ENCODE measurements at regions not wholly inside any gene's neighbourhood (a gene's known extent, or its start where the extent isn't known, plus 50 kb on each side); places are given as distances from the start of the nearest gene placed in this dataset.

DNA sequence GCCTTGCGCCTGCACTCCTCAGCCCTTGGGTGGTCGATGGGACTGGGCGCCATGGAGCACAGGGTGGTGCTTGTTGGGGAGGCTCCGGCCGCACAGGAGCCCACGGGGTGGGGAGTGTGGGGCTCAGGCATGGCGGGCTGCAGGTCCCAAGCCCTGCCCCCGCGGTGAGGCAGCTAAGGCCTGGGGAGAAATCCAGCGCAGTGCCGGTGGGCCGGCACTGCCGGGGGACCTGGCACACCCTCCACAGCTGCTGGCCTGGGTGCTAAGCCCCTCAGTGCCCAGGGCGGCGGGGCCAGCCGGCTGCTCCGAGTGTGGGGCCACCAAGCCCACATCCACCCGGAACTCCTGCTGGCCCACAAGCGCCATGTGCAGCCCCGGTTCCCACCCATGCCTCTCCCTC is 358.8 kb upstream of the RIOK2 start:
- no peaks in the 10 kb centered on the region for H3K36me3 ChIP-seq (ENCODE audit: control insufficient read depth in 2 of 2, insufficient read depth in 2 of 2, low read length in 1 of 2)
- 99% methylated on average over 20 of the region's 20 CpGs for WGBS
- H3K9me3 ChIP-seq (ENCODE audit: control insufficient read depth in 2 of 2, insufficient read depth in 1 of 2, low read length in 1 of 2): no peaks in the 10 kb centered on the region
- H3K27ac ChIP-seq (ENCODE audit: low read depth in 1 of 2, low read length in 1 of 2): no peak overlapping the region
- DNase-seq (ENCODE audit: low read depth in 6 of 9, low spot score in 9 of 9): no peak
- H3K4me1 ChIP-seq (ENCODE audit: control insufficient read depth in 2 of 2, insufficient read depth in 2 of 2, low read length in 2 of 2): no peaks in the 10 kb centered on the region
- H3K4me3 ChIP-seq (ENCODE audit: low read length in 2 of 2): no peak overlapping the region
- no peaks in the 10 kb centered on the region for H3K27me3 ChIP-seq (ENCODE audit: control insufficient read depth in 2 of 2, insufficient read depth in 1 of 2, low read length in 1 of 2)

DNA sequence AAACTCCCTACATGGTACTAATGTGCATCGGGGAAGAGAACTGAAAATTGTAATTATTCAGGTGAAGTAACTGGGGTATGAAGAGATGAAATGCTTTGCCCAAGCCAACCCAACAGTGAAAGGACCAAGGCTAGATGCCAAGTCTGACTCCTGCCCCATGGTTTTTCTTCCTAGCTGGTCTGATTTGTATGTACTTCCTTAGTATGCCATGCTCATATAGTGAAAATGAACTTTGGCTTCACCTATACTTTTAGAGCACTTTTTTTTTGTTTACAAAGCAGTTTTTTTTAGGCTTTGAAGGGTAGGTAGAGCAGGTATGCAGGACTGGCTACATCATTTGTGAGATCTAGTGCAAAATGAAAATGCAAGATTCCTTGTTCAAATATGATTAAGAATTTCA is 359.4 kb upstream of the RIOK2 start:
- 98% methylated on average over 1 of the region's 1 CpG for WGBS
- no peak for DNase-seq (ENCODE audit: low read depth in 6 of 9, low spot score in 9 of 9)
- no peaks in the 10 kb centered on the region for H3K36me3 ChIP-seq (ENCODE audit: control insufficient read depth in 2 of 2, insufficient read depth in 2 of 2, low read length in 1 of 2)
- no peaks in the 10 kb centered on the region for H3K9me3 ChIP-seq (ENCODE audit: control insufficient read depth in 2 of 2, insufficient read depth in 1 of 2, low read length in 1 of 2)
- no peak overlapping the region for H3K4me3 ChIP-seq (ENCODE audit: low read length in 2 of 2)
- H3K27ac ChIP-seq (ENCODE audit: low read depth in 1 of 2, low read length in 1 of 2): no peak overlapping the region
- no peaks in the 10 kb centered on the region for H3K4me1 ChIP-seq (ENCODE audit: control insufficient read depth in 2 of 2, insufficient read depth in 2 of 2, low read length in 2 of 2)
- no peaks in the 10 kb centered on the region for H3K27me3 ChIP-seq (ENCODE audit: control insufficient read depth in 2 of 2, insufficient read depth in 1 of 2, low read length in 1 of 2)

- Histone ChIP-seq H3K36me3 (ENCODE audit: control insufficient read depth in 2 of 2, insufficient read depth in 2 of 2, low read length in 1 of 2) (no peaks in the 10 kb centered on the region), H3K4me1 (ENCODE audit: control insufficient read depth in 2 of 2, insufficient read depth in 2 of 2, low read length in 2 of 2) (no peaks in the 10 kb centered on the region), H3K27ac (ENCODE audit: low read depth in 1 of 2, low read length in 1 of 2) (no peak overlapping the region), H3K4me3 (ENCODE audit: low read length in 2 of 2) (no peak overlapping the region), H3K27me3 (ENCODE audit: control insufficient read depth in 2 of 2, insufficient read depth in 1 of 2, low read length in 1 of 2) (no peaks in the 10 kb centered on the region), H3K9me3 (ENCODE audit: control insufficient read depth in 2 of 2, insufficient read depth in 1 of 2, low read length in 1 of 2) (no peaks in the 10 kb centered on the region)
- 95% methylated on average over 4 of the region's 4 CpGs for WGBS
- DNase-seq (ENCODE audit: low read depth in 6 of 9, low spot score in 9 of 9): no peak
Measured at GRCh38 chr5:97543166-97543565, 360.1 kb upstream of the RIOK2 start.

DNA sequence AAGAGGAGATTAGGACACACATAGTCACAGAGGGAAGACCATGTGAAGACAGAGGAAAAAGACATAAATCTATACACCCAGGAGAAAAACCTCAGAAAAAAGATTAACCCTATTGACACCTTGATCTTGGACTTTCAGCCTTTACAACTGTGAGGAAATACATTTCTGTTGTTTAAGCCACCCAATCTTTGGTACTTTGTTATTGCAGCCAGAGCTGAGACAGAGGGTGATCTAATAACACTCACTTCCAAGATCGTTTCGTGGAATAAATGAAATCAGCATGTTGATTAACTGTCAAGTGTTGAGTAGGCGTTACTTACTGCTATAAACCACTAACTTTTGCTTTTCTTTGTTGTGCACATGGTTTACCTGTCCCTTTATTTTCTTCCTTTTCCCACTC is 361.2 kb upstream of the RIOK2 start:
- Histone ChIP-seq H3K27me3 (ENCODE audit: control insufficient read depth in 2 of 2, insufficient read depth in 1 of 2, low read length in 1 of 2) (no peaks in the 10 kb centered on the region), H3K36me3 (ENCODE audit: control insufficient read depth in 2 of 2, insufficient read depth in 2 of 2, low read length in 1 of 2) (no peaks in the 10 kb centered on the region), H3K27ac (ENCODE audit: low read depth in 1 of 2, low read length in 1 of 2) (no peak overlapping the region), H3K4me3 (ENCODE audit: low read length in 2 of 2) (no peak overlapping the region), H3K9me3 (ENCODE audit: control insufficient read depth in 2 of 2, insufficient read depth in 1 of 2, low read length in 1 of 2) (no peaks in the 10 kb centered on the region), H3K4me1 (ENCODE audit: control insufficient read depth in 2 of 2, insufficient read depth in 2 of 2, low read length in 2 of 2) (no peaks in the 10 kb centered on the region)
- WGBS: 95% methylated on average over 3 of the region's 3 CpGs
- DNase-seq (ENCODE audit: low read depth in 6 of 9, low spot score in 9 of 9): no peak

DNA sequence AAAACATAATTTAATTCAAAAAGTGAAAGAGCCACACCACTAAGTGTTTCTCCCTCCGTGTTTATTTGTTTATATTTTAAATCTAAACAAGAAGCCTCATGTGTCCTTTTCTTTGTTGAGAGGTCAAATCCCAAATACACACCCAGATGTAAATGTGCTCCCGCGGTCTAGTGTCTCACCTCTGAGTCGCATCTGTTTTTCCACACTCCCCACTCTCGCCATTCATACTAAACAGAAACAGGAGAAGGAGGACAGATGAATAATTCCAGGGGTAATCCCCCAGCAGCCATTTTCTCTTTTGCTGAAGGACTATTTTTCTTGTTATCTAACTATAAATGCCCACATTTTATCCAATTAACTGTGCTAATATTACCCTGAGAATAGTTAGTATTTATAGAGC is 361.6 kb upstream of the RIOK2 start:
- Histone ChIP-seq H3K4me3 (ENCODE audit: low read length in 2 of 2) (no peak overlapping the region), H3K36me3 (ENCODE audit: control insufficient read depth in 2 of 2, insufficient read depth in 2 of 2, low read length in 1 of 2) (no peaks in the 10 kb centered on the region), H3K9me3 (ENCODE audit: control insufficient read depth in 2 of 2, insufficient read depth in 1 of 2, low read length in 1 of 2) (no peaks in the 10 kb centered on the region), H3K27ac (ENCODE audit: low read depth in 1 of 2, low read length in 1 of 2) (no peak overlapping the region), H3K4me1 (ENCODE audit: control insufficient read depth in 2 of 2, insufficient read depth in 2 of 2, low read length in 2 of 2) (no peaks in the 10 kb centered on the region), H3K27me3 (ENCODE audit: control insufficient read depth in 2 of 2, insufficient read depth in 1 of 2, low read length in 1 of 2) (no peaks in the 10 kb centered on the region)
- WGBS: 97% methylated on average over 5 of the region's 5 CpGs
- no peak for DNase-seq (ENCODE audit: low read depth in 6 of 9, low spot score in 9 of 9)

- no peak overlapping the region for H3K27ac ChIP-seq (ENCODE audit: low read depth in 1 of 2, low read length in 1 of 2)
- H3K36me3 ChIP-seq (ENCODE audit: control insufficient read depth in 2 of 2, insufficient read depth in 2 of 2, low read length in 1 of 2): no peaks in the 10 kb centered on the region
- H3K4me3 ChIP-seq (ENCODE audit: low read length in 2 of 2): no peak overlapping the region
- no peaks in the 10 kb centered on the region for H3K4me1 ChIP-seq (ENCODE audit: control insufficient read depth in 2 of 2, insufficient read depth in 2 of 2, low read length in 2 of 2)
- no peak for DNase-seq (ENCODE audit: low read depth in 6 of 9, low spot score in 9 of 9)
- no peaks in the 10 kb centered on the region for H3K9me3 ChIP-seq (ENCODE audit: control insufficient read depth in 2 of 2, insufficient read depth in 1 of 2, low read length in 1 of 2)
- no peaks in the 10 kb centered on the region for H3K27me3 ChIP-seq (ENCODE audit: control insufficient read depth in 2 of 2, insufficient read depth in 1 of 2, low read length in 1 of 2)
Measured at GRCh38 chr5:97545446-97545845, 362.4 kb upstream of the RIOK2 start.

DNA sequence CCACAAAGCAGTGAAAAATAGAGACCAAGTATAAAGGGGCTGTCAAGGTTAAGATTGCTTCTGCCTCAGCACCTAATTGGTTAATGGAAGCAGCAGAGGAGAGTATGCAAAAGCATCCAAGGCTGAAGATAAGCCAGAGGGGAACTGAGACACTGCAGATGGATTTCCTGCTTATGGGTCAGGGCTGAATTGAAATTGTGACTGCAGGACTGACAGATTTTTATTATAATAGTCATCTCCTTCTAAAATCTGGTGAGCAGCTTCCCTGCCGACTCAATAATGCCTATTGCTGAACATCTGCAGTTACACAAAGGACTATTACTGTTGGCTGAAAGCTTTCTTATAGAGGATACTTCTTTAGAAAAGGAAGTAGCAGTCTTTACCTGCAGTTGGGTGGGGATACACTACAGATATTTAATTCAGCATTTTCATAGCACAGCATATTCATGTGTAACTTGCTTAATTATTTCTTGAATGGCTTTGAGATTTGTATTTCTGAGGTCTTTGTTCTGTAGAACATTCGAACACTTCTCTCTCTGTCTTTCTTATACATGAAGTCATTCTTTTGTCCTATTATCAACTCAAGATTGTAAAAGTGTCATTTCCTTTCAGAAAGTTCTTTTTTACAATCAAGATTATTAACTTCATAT is 363.0 kb upstream of the RIOK2 start:
- H3K27me3 ChIP-seq (ENCODE audit: control insufficient read depth in 2 of 2, insufficient read depth in 1 of 2, low read length in 1 of 2): no peaks in the 10 kb centered on the region
- H3K36me3 ChIP-seq (ENCODE audit: control insufficient read depth in 2 of 2, insufficient read depth in 2 of 2, low read length in 1 of 2): no peaks in the 10 kb centered on the region
- WGBS: 49% methylated on average over 2 of the region's 2 CpGs
- H3K27ac ChIP-seq (ENCODE audit: low read depth in 1 of 2, low read length in 1 of 2): no peak overlapping the region
- no peak for DNase-seq (ENCODE audit: low read depth in 6 of 9, low spot score in 9 of 9)
- H3K4me3 ChIP-seq (ENCODE audit: low read length in 2 of 2): no peak overlapping the region
- no peaks in the 10 kb centered on the region for H3K4me1 ChIP-seq (ENCODE audit: control insufficient read depth in 2 of 2, insufficient read depth in 2 of 2, low read length in 2 of 2)
- no peaks in the 10 kb centered on the region for H3K9me3 ChIP-seq (ENCODE audit: control insufficient read depth in 2 of 2, insufficient read depth in 1 of 2, low read length in 1 of 2)

DNA sequence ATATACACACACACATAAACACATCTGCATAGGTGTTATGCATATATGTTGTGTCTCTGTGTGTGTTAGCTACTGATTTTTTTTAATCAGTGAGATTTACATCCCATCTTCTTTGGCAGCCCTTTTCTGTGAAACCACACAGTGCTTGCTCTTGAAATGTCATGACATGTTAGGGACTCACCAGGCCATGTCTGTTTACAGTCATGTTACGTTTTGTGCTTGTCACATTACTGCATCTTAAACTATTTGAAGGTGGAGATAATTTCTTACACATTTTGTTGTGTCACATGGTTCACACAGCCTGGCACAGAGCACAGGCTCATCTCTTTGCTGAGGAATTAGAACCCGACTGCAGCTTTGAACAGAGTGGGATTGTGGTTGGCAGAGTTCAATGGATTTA is 364.4 kb upstream of the RIOK2 start:
- WGBS: 87% methylated on average over 2 of the region's 2 CpGs
- H3K27me3 ChIP-seq (ENCODE audit: control insufficient read depth in 2 of 2, insufficient read depth in 1 of 2, low read length in 1 of 2): no peaks in the 10 kb centered on the region
- no peaks in the 10 kb centered on the region for H3K4me1 ChIP-seq (ENCODE audit: control insufficient read depth in 2 of 2, insufficient read depth in 2 of 2, low read length in 2 of 2)

GRCh38 chr5:97547999-97548738 is 365.1 kb upstream of the RIOK2 start:
- Histone ChIP-seq H3K4me3 (ENCODE audit: low read length in 2 of 2) (no peak overlapping the region), H3K9me3 (ENCODE audit: control insufficient read depth in 2 of 2, insufficient read depth in 1 of 2, low read length in 1 of 2) (no peaks in the 10 kb centered on the region), H3K27ac (ENCODE audit: low read depth in 1 of 2, low read length in 1 of 2) (no peak overlapping the region), H3K36me3 (ENCODE audit: control insufficient read depth in 2 of 2, insufficient read depth in 2 of 2, low read length in 1 of 2) (no peaks in the 10 kb centered on the region), H3K27me3 (ENCODE audit: control insufficient read depth in 2 of 2, insufficient read depth in 1 of 2, low read length in 1 of 2) (no peaks in the 10 kb centered on the region), H3K4me1 (ENCODE audit: control insufficient read depth in 2 of 2, insufficient read depth in 2 of 2, low read length in 2 of 2) (no peaks in the 10 kb centered on the region)
- peak in 1 of 9 donors; percentile 38 for DNase-seq (ENCODE audit: low read depth in 6 of 9, low spot score in 9 of 9)
- 89% methylated on average over 1 of the region's 1 CpG for WGBS

More for the DNA sequence above, 364.4 kb upstream of the RIOK2 start:
- DNase-seq (ENCODE audit: low read depth in 6 of 9, low spot score in 9 of 9): no peak
- Histone ChIP-seq H3K9me3 (ENCODE audit: control insufficient read depth in 2 of 2, insufficient read depth in 1 of 2, low read length in 1 of 2) (no peaks in the 10 kb centered on the region), H3K4me3 (ENCODE audit: low read length in 2 of 2) (no peak overlapping the region), H3K27ac (ENCODE audit: low read depth in 1 of 2, low read length in 1 of 2) (no peak overlapping the region), H3K36me3 (ENCODE audit: control insufficient read depth in 2 of 2, insufficient read depth in 2 of 2, low read length in 1 of 2) (no peaks in the 10 kb centered on the region)

Data from thymus (tissue), 11 donors.